T47D (cell line): ENCODE measurements at regions not wholly inside any gene's neighbourhood (a gene's known extent, or its start where the extent isn't known, plus 50 kb on each side); places are given as distances from the start of the nearest gene placed in this dataset.
"Not testable (repeated sequence)": the region's sequence is repeated elsewhere in the genome, so short reads cannot be mapped to it uniquely, and the experiment has no call there.

Experiments used
- DNase-seq, 2 experiments: peaks; one replicate each; pipeline versions ENCODE4 v3.0.0 to v3.0.0-alpha.2; 2011 to 2012; ENCODE audit warnings: low read depth in 1 of 2, low spot score in 1 of 2
- JUND ChIP-seq: IDR thresholded peaks from 2 replicates; pipeline ENCODE4 v1.6.1; 2012; ENCODE audit warnings: low read depth
- in situ Hi-C: cut with HindIII; loops from 2 replicates; pipeline ENCODE4 v1.10.0; 2016; ENCODE audit warnings: low sequenced_read_pairs, low pct_unique_long_range_greater_than_20kb

DNA sequence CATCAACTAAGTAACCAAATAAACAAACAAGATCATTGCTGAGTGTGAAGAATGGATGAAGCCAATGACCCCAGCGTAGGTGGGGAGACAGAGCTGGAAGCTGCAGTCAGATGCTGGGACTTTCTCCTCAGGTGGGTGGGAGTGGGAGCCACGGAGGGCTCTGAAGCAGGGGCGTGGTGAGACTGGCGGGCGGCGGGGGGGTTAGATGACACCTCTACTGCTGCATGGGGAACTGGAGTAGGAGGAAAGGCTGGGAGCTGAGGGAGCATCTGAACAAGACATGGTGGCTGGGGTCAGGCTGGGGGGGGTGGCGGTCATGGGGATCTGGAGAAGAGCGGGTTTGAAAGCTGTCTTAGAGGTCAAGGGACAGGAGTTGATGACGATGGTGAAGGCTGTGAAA is 193.8 kb downstream of the C9orf50 start:
- in situ Hi-C loops, result no loop called here
- no peak for DNase-seq
- no peak for TF ChIP-seq JUND

DNA sequence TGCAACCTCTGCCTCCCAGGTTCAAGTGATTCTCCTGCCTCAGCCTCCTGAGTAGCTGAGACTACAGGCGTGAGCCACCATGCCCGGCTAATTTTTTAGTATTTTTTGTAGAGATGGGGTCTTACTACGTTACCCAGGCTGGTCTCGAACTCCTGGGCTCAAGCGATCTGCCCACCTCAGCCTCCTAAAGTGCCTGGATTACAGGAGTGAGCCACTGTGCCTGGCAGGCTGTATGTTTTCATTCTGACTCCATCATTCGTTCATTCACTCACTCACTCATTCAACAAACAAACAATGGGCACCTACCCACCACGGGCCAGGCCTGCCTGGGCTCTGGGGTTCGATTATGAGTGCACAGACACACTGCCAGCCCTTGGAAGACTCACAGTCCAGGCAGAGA is 197.1 kb downstream of the C9orf50 start:
- in situ Hi-C loops, DNase-seq: not testable (repeated sequence)

DNA sequence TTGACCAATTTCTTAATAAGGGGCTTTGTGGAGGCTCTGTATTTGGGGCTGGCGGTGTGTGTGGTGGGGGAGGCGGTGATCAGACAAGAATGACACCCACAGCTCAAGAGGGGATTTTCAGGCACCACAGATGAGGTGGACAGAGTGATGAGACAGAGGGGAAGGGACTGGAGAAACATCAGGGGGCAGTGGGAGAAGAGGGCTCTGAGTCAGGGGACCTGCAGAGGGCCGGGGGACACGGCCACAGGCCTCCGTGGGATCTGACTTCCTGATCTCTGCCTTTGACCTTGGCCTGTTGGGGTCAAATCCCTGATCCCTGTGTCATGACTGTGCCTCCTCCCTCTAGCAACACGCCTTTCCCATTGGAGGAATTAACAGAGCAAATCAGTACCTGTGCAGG is 197.7 kb downstream of the C9orf50 start:
- in situ Hi-C loops, result no loop called here
- TF ChIP-seq JUND, result no peak
- no peak for DNase-seq

DNA sequence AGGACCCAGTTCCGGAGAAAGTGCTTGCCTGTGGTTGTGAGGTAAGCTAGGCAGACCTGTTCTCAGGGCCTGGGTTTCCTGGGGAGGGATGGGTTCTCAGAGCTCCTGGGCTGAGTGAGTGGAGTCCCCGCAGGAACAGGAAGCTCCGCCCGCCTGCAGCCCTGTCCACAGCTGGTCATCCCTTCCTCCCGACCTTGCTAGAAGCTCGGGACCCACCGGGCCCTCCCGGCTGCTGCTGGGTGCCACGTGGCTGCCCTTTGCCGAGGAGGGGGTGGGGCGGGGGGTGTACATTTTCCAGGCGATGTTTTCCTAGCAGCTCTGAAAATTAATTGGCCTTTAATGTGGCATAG is 198.1 kb downstream of the C9orf50 start:
- no peak for TF ChIP-seq JUND
- in situ Hi-C loops, result no loop called here
- no peak for DNase-seq

DNA sequence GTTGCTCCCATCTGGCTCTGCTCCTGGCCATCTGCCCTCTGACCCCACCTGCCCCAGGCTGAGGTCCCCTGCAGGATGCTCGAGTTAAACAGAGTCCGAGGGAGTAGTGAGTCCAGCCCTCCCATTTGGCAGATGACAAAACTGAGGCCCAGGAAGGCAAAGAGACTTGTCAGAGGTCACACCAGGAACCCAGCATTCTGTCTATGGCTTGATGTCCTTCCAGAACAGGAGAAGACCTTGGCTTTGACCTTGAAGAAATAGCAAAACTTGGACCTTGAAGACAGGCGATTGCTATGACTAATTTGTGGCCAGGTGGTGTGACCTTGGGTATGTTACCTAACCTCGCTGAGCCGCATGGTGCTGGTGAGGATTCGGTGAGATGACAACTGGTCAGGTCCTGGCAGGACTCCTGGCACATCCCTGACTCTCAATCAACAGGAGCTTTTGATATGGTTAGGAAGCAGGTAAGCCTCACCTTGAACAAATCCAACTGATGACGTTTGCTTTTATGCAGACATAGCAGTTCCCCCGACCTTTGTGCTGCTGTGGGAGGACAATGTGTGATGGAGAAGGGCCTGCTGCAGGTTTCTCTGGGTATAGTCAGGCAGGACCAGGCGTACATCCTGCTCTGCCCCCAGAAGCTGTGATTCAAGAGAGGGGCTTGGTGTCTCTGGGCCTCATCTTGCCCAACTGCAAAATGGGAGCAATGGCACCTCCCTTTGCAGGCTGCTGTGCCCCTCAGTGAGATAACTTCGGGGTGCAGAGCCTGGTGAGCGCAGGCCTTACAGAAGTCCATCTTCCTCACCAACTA is 198.7 kb downstream of the C9orf50 start:
- in situ Hi-C loops, result no loop called here
- no peak for TF ChIP-seq JUND
- no peak for DNase-seq

DNA sequence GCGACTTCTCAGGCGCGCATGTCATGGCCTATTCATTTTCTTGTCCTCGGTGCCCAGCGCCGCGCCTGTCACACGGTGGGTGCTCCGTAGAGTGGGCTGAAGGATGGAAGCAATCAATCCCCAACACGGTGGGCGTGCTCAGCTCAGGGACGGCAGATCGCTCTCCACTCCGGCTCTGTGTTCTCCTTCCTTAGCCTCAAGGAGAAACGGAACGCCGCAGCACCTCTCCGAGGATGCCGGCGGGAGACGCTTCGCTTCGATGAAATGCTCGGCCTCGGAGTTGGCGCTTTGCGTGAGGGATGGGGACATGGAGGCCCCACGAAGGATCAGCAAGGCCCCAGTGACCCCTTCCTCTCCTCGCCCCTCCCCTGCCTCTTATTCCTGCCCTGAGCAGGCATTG is 199.5 kb downstream of the C9orf50 start:
- TF ChIP-seq JUND, result no peak
- in situ Hi-C loops, result no loop called here
- DNase-seq, result no peak

DNA sequence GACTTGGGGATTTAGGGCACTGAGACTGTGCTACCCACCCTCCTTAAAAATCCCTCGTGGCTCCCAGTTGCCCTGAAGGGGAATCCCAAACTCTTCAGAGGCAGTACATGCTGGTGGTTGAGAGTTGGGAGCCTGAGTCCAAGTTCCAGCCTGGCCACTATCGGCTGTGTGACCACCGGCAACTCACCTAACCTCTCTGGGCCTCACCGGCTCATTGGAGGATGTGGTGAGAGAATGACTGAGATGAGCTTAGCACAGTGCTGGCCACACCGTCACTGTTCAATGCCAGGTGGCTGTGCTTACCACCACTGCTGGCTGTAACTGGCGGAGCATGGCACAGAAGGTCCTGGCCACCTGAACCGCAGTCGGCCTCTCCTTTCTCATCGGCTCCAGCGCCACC is 200.2 kb downstream of the C9orf50 start:
- no peak for DNase-seq
- TF ChIP-seq JUND, result no peak
- in situ Hi-C loops, result no loop called here

DNA sequence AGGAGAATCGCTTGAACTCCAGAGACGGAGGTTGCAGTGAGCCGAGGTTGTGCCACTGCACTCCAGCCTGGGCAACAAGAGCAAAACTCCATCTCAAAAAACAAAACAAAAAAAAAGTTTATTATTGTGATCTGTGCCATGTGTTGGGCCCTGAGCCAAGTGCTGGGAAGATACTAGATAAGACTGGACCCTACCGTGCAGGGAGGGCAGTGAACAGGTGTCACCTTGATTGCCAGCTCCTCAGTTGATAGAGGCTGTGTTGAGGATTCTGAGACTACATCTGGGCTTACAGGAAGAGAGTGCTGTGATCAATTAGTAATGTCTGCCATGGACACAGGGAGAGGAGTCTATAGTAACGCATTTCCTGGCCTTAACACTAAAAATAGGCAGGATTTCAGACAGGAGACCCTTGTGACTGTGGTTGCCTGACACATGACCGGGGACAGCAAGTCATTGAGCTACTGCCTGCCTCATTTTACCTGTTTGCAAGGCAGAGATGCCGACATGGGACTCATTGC is 201.5 kb downstream of the C9orf50 start:
- in situ Hi-C loops, result no loop called here
- no peak for TF ChIP-seq JUND
- no peak for DNase-seq

DNA sequence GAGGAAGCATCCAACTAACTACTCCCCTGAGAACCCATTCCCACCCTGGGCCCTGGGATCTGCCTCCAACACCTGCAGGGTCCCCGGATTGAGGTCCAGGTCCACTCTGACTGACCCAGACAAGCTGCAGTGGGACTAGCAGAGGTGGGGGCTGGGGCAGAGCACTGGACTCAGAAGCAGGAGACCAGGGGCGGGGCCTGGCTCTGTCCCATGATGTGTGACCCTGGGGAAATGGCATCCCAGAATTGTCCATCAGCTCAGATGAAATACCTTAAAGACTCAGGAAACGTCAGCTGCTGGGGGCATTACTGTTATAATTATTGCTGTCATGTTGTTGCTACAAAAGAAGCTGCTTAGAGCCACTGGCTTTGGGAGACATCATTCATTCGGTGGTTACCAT is 202.4 kb downstream of the C9orf50 start:
- in situ Hi-C loops, result no loop called here
- no peak for DNase-seq
- TF ChIP-seq JUND, result no peak

DNA sequence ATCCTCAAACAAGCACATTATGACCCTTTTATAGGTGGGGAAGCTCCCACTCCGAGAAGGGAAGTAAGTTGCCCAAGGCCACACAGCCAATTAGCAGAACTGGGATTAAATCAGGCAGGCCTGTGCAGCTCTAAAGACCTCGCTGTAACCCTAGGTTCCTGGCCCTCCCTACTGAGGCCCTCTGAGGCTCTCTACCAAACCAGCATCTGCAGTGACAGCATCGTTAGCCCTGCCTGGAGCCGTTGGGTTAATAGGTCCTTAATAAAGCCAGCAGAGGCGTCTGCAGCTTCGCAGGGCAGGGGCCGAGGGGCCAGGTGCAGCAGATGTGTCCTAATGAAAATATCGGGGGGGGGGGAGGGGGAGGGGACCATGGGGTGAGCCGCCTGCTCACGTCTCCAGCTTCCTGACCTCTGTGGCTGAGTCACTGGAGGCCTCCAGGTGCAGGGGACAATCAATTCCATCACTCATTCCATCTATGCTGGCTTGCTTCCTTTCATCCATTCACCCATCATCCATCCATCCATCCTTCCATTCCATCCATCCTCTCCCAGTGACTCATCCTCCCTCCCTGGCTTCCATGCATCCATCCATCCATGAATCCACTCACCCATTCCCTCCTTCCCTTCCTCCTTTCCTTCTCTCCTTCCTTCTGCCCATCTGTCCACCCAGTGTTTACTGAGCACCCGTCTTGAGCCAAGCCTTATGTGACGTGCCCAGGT is 203.9 kb downstream of the C9orf50 start:
- DNase-seq, result no peak
- in situ Hi-C loops, result no loop called here
- TF ChIP-seq JUND, result no peak

DNA sequence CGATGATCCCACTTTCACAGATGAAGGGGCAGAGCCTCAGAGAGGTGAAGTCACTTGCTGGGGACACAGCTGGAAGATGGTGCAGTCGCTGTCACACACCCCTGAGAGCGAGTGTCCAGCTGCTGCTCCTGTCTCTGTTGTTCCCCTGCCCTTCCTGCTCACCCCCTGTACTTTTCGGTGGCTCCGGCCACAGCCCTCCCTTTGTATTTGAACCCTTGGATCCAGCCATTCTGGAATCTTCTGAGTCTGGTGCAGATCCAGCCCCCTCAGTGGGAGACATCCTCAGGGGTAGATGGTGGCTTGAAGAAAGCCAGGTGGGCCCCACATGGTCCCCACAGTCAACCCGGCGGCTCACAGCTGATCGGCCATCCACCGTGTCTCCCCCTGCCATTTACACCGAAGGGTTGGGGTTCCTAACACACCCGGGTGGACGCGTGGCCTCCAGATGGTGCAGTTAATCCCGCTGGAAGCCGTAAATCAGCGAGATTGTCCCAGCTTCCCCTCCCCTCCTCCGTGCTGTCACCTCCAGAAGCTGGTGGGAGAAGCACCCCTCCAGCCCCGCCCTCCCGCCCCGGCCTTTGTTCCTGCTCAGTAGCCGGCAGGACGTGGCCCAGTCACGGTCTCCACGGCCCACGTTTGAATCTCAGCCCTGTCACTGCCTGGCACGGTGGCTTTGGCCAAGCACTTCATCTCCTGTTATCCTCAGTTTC is 204.8 kb downstream of the C9orf50 start:
- in situ Hi-C loops, result no loop called here
- TF ChIP-seq JUND, result no peak
- no peak for DNase-seq

DNA sequence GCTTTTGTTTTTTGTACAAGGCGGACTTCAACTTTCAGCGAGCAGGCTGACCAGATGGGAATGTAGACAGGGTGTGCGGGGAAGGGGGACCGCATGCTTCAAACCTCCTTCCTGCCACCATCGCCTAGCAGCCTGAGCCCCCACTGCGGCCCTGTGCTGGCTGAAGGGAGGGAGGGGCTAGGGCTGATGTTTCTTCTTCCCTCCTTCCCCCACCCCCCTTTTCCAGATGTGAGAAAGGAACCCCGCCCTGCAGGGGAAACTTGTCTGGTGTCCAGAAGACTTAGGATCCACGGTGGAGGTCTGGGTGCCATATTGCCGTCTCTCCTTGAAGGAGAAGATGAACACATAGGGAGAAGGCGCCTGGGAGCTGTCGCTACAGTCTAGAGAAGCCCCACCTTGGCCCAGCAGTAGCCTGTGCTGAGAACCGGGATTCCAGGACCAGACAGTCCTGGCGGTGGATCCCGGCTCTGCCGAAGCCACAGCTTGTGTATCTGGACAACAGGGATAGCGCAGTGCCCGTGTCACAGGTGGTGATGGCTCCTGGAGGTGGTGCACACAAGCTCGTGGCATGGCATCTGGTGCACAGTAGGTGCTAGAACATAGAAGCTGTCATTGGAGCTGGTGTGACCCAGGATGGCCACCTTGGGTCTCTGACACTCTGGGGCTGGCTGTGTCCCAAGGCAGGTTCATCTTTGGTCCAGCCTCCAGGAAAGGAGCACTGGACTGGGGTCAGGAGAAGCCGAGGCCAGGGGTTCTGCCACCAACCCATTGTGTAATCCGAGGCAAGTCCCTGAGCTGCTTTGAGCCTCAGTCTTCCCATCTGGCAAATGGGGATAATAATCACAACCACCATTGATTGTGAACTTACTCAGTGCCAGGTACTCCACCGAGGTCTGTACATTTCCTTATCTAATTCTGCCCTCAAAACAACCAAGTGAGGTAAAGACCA is 205.6 kb downstream of the C9orf50 start:
- no peak for TF ChIP-seq JUND
- DNase-seq, result no peak
- in situ Hi-C loops, result no loop called here
